ENCODE measurements at regions not wholly inside any gene's neighbourhood (a gene's known extent, or its start where the extent isn't known, plus 50 kb on each side); places are given as distances from the start of the nearest gene placed in this dataset.

GRCh38 chr3:72698154-72698917 is 149.9 kb downstream of the SHQ1 start:
- no peaks in the 10 kb centered on the region for H3K27me3 ChIP-seq (ENCODE audit: control insufficient read depth in 1 of 2, insufficient read depth in 2 of 2, low read length in 2 of 2)
- H3K4me3 ChIP-seq (ENCODE audit: low read depth in 1 of 2, low read length in 2 of 2): no peak overlapping the region
- peaks cover 15% of the 10 kb centered on the region for H3K4me1 ChIP-seq (ENCODE audit: insufficient read depth, low read length)
- H3K9me3 ChIP-seq (ENCODE audit: low read length): no peaks in the 10 kb centered on the region
- no peak overlapping the region for H3K27ac ChIP-seq (ENCODE audit: low read depth, low read length)
- H3K9ac ChIP-seq (ENCODE audit: low read length): no peak overlapping the region
- no peaks in the 10 kb centered on the region for H3K36me3 ChIP-seq (ENCODE audit: insufficient read depth, low read length)

- H3K4me1 ChIP-seq (ENCODE audit: insufficient read depth, low read length): peaks cover 15% of the 10 kb centered on the region
- no peak overlapping the region for H3K27ac ChIP-seq (ENCODE audit: low read depth, low read length)
- no peaks in the 10 kb centered on the region for H3K9me3 ChIP-seq (ENCODE audit: low read length)
- H3K27me3 ChIP-seq (ENCODE audit: control insufficient read depth in 1 of 2, insufficient read depth in 2 of 2, low read length in 2 of 2): no peaks in the 10 kb centered on the region
- H3K36me3 ChIP-seq (ENCODE audit: insufficient read depth, low read length): no peaks in the 10 kb centered on the region
- H3K9ac ChIP-seq (ENCODE audit: low read length): no peak overlapping the region
- no peak overlapping the region for H3K4me3 ChIP-seq (ENCODE audit: low read depth in 1 of 2, low read length in 2 of 2)
Measured at GRCh38 chr3:72697717-72698116, 150.5 kb downstream of the SHQ1 start.

- Histone ChIP-seq H3K4me3 (ENCODE audit: low read depth in 1 of 2, low read length in 2 of 2) (no peak overlapping the region), H3K9me3 (ENCODE audit: low read length) (no peaks in the 10 kb centered on the region), H3K9ac (ENCODE audit: low read length) (no peak overlapping the region), H3K27ac (ENCODE audit: low read depth, low read length) (no peak overlapping the region), H3K36me3 (ENCODE audit: insufficient read depth, low read length) (no peaks in the 10 kb centered on the region), H3K4me1 (ENCODE audit: insufficient read depth, low read length) (peaks cover 15% of the 10 kb centered on the region), H3K27me3 (ENCODE audit: control insufficient read depth in 1 of 2, insufficient read depth in 2 of 2, low read length in 2 of 2) (no peaks in the 10 kb centered on the region)
Measured at GRCh38 chr3:72696815-72697214, 151.4 kb downstream of the SHQ1 start.

GRCh38 chr3:72694398-72694797 is 153.8 kb downstream of the SHQ1 start:
- H3K27me3 ChIP-seq (ENCODE audit: control insufficient read depth in 1 of 2, insufficient read depth in 2 of 2, low read length in 2 of 2): no peaks in the 10 kb centered on the region
- no peak overlapping the region for H3K27ac ChIP-seq (ENCODE audit: low read depth, low read length)
- H3K9ac ChIP-seq (ENCODE audit: low read length): no peak overlapping the region
- H3K4me1 ChIP-seq (ENCODE audit: insufficient read depth, low read length): peaks cover 15% of the 10 kb centered on the region
- H3K4me3 ChIP-seq (ENCODE audit: low read depth in 1 of 2, low read length in 2 of 2): no peak overlapping the region
- no peaks in the 10 kb centered on the region for H3K9me3 ChIP-seq (ENCODE audit: low read length)
- no peaks in the 10 kb centered on the region for H3K36me3 ChIP-seq (ENCODE audit: insufficient read depth, low read length)

- H3K27me3 ChIP-seq (ENCODE audit: control insufficient read depth in 1 of 2, insufficient read depth in 2 of 2, low read length in 2 of 2): no peaks in the 10 kb centered on the region
- H3K36me3 ChIP-seq (ENCODE audit: insufficient read depth, low read length): no peaks in the 10 kb centered on the region
- no peaks in the 10 kb centered on the region for H3K9me3 ChIP-seq (ENCODE audit: low read length)
- no peak overlapping the region for H3K4me3 ChIP-seq (ENCODE audit: low read depth in 1 of 2, low read length in 2 of 2)
- H3K9ac ChIP-seq (ENCODE audit: low read length): no peak overlapping the region
- no peak overlapping the region for H3K27ac ChIP-seq (ENCODE audit: low read depth, low read length)
- H3K4me1 ChIP-seq (ENCODE audit: insufficient read depth, low read length): peaks cover 15% of the 10 kb centered on the region
Measured at GRCh38 chr3:72692990-72693389, 155.3 kb downstream of the SHQ1 start.

- H3K4me3 ChIP-seq (ENCODE audit: low read depth in 1 of 2, low read length in 2 of 2): no peak overlapping the region
- H3K27ac ChIP-seq (ENCODE audit: low read depth, low read length): no peak overlapping the region
- H3K27me3 ChIP-seq (ENCODE audit: control insufficient read depth in 1 of 2, insufficient read depth in 2 of 2, low read length in 2 of 2): no peaks in the 10 kb centered on the region
Measured at GRCh38 chr3:72690629-72691028, 157.6 kb downstream of the SHQ1 start.

GRCh38 chr3:72682936-72683452 is 165.3 kb downstream of the SHQ1 start:
- Histone ChIP-seq H3K9me3 (ENCODE audit: low read length) (no peaks in the 10 kb centered on the region), H3K9ac (ENCODE audit: low read length) (no peak overlapping the region), H3K27ac (ENCODE audit: low read depth, low read length) (no peak overlapping the region), H3K4me3 (ENCODE audit: low read depth in 1 of 2, low read length in 2 of 2) (no peak overlapping the region), H3K27me3 (ENCODE audit: control insufficient read depth in 1 of 2, insufficient read depth in 2 of 2, low read length in 2 of 2) (no peaks in the 10 kb centered on the region), H3K4me1 (ENCODE audit: insufficient read depth, low read length) (no peaks in the 10 kb centered on the region), H3K36me3 (ENCODE audit: insufficient read depth, low read length) (no peaks in the 10 kb centered on the region)

More at GRCh38 chr3:72690629-72691028, 157.6 kb downstream of the SHQ1 start:
- H3K36me3 ChIP-seq (ENCODE audit: insufficient read depth, low read length): no peaks in the 10 kb centered on the region
- H3K9ac ChIP-seq (ENCODE audit: low read length): no peak overlapping the region
- no peaks in the 10 kb centered on the region for H3K9me3 ChIP-seq (ENCODE audit: low read length)
- peaks cover 15% of the 10 kb centered on the region for H3K4me1 ChIP-seq (ENCODE audit: insufficient read depth, low read length)

- no peak overlapping the region for H3K4me3 ChIP-seq (ENCODE audit: low read depth in 1 of 2, low read length in 2 of 2)
- H3K27ac ChIP-seq (ENCODE audit: low read depth, low read length): no peak overlapping the region
- H3K9ac ChIP-seq (ENCODE audit: low read length): no peak overlapping the region
- no peaks in the 10 kb centered on the region for H3K36me3 ChIP-seq (ENCODE audit: insufficient read depth, low read length)
- no peaks in the 10 kb centered on the region for H3K9me3 ChIP-seq (ENCODE audit: low read length)
- H3K27me3 ChIP-seq (ENCODE audit: control insufficient read depth in 1 of 2, insufficient read depth in 2 of 2, low read length in 2 of 2): no peaks in the 10 kb centered on the region
- H3K4me1 ChIP-seq (ENCODE audit: insufficient read depth, low read length): no peaks in the 10 kb centered on the region
Measured at GRCh38 chr3:72681598-72681997, 166.6 kb downstream of the SHQ1 start.

- Histone ChIP-seq H3K27me3 (ENCODE audit: control insufficient read depth in 1 of 2, insufficient read depth in 2 of 2, low read length in 2 of 2) (no peaks in the 10 kb centered on the region), H3K4me3 (ENCODE audit: low read depth in 1 of 2, low read length in 2 of 2) (no peak overlapping the region), H3K4me1 (ENCODE audit: insufficient read depth, low read length) (no peaks in the 10 kb centered on the region), H3K9me3 (ENCODE audit: low read length) (no peaks in the 10 kb centered on the region), H3K36me3 (ENCODE audit: insufficient read depth, low read length) (no peaks in the 10 kb centered on the region), H3K9ac (ENCODE audit: low read length) (no peak overlapping the region), H3K27ac (ENCODE audit: low read depth, low read length) (no peak overlapping the region)
Measured at GRCh38 chr3:72680766-72681165, 167.5 kb downstream of the SHQ1 start.

GRCh38 chr3:72679540-72680198 is 168.6 kb downstream of the SHQ1 start:
- H3K4me1 ChIP-seq (ENCODE audit: insufficient read depth, low read length): no peaks in the 10 kb centered on the region
- H3K9ac ChIP-seq (ENCODE audit: low read length): no peak overlapping the region
- H3K9me3 ChIP-seq (ENCODE audit: low read length): no peaks in the 10 kb centered on the region
- no peaks in the 10 kb centered on the region for H3K27me3 ChIP-seq (ENCODE audit: control insufficient read depth in 1 of 2, insufficient read depth in 2 of 2, low read length in 2 of 2)
- H3K36me3 ChIP-seq (ENCODE audit: insufficient read depth, low read length): no peaks in the 10 kb centered on the region
- no peak overlapping the region for H3K27ac ChIP-seq (ENCODE audit: low read depth, low read length)
- H3K4me3 ChIP-seq (ENCODE audit: low read depth in 1 of 2, low read length in 2 of 2): no peak overlapping the region

- no peak overlapping the region for H3K9ac ChIP-seq (ENCODE audit: low read length)
- no peaks in the 10 kb centered on the region for H3K27me3 ChIP-seq (ENCODE audit: control insufficient read depth in 1 of 2, insufficient read depth in 2 of 2, low read length in 2 of 2)
- H3K4me3 ChIP-seq (ENCODE audit: low read depth in 1 of 2, low read length in 2 of 2): no peak overlapping the region
- no peak overlapping the region for H3K27ac ChIP-seq (ENCODE audit: low read depth, low read length)
- H3K36me3 ChIP-seq (ENCODE audit: insufficient read depth, low read length): no peaks in the 10 kb centered on the region
- H3K9me3 ChIP-seq (ENCODE audit: low read length): no peaks in the 10 kb centered on the region
- H3K4me1 ChIP-seq (ENCODE audit: insufficient read depth, low read length): no peaks in the 10 kb centered on the region
Measured at GRCh38 chr3:72678867-72679266, 169.4 kb downstream of the SHQ1 start.

All from muscle layer of colon (tissue), 2 donors.